HEK293 (cell line): ENCODE measurements at regions not wholly inside any gene's neighbourhood (a gene's known extent, or its start where the extent isn't known, plus 50 kb on each side); places are given as distances from the start of the nearest gene placed in this dataset.

Source experiments
- CTCF ChIP-seq: fragments of 450-650 bp; formaldehyde crosslinking; IDR thresholded peaks from 2 replicates; pipeline ENCODE4 v1.5.1; 2016; ENCODE audit warnings: missing biosample characterization, missing genetic modification characterization
- ZNF274 ChIP-seq, 2 experiments: fragments of 200-500 bp in 1 of 2; fragments of 450-650 bp in 1 of 2; sonication (Bioruptor generic) in 1 of 2; formaldehyde crosslinking in 1 of 2; IDR thresholded peaks; 2 replicates each; pipeline versions ENCODE4 v1.5.1 to v1.6.1; 2014 to 2016; ENCODE audit warnings: borderline replicate concordance in 1 of 2, inconsistent platforms in 1 of 2, low read length in 1 of 2, missing biosample characterization in 1 of 2, missing genetic modification characterization in 1 of 2
- ZSCAN5A ChIP-seq: fragments of 450-650 bp; formaldehyde crosslinking; IDR thresholded peaks from 2 replicates; pipeline ENCODE4 v1.5.1; 2016; ENCODE audit warnings: missing biosample characterization, missing genetic modification characterization

DNA sequence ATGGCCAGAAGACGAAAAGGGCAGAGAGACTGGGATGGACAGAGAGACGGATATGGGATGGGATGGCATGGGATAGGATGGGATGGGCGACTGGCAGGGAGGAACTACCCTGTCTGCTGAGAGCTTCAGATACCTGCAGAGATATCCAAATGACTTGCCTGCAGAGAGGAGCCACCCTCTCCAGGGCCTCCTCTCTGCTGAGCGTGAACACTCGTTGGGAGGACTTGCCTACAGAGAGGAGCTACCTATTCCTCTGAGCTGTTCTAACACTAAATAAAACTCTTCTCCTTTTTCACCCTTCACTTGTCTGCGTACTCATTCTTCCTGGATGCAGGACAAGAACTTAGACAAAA, 67.1 kb upstream of the LRRN2 start:
- TF ChIP-seq ZNF274 (IDR thresholded peaks at IDR 0.05; ENCODE audit: low read length) (no peak), ZNF274 (tag by site-specific recombination; IDR thresholded peaks at IDR 0.05; ENCODE audit: borderline replicate concordance) (no peak), ZSCAN5A (tag by site-specific recombination) (no peak), CTCF (no peak)
